Tibial nerve (tissue), 4 donors: ENCODE measurements at regions not wholly inside any gene's neighbourhood (a gene's known extent, or its start where the extent isn't known, plus 50 kb on each side); places are given as distances from the start of the nearest gene placed in this dataset.
"Not testable (repeated sequence)": the region's sequence is repeated elsewhere in the genome, so short reads cannot be mapped to it uniquely, and the experiment has no call there.

Source experiments
- DNase-seq, 2 donors: peaks; one replicate each; pipeline ENCODE4 v3.0.0-alpha.2; 2019; ENCODE audit warnings: low spot score in 2 of 2
- H3K27ac ChIP-seq, 4 donors: fragments of 200-600 bp; sonication (generic) in 3 of 4; one replicate each; pipeline ENCODE4 v1.5.1; 2017 to 2019; ENCODE audit warnings: mild to moderate bottlenecking in 1 of 4
- H3K27me3 ChIP-seq, 2 donors: fragments of 200-600 bp; sonication (generic) in 1 of 2; one replicate each; pipeline versions ENCODE4 v1.5.1 to v1.6.0; 2017 to 2019
- H3K36me3 ChIP-seq, 3 donors: fragments of 200-600 bp; sonication (generic); one replicate each; pipeline ENCODE4 v1.5.1; 2018 to 2019
- H3K4me1 ChIP-seq, 4 donors: fragments of 200-600 bp; sonication (generic) in 3 of 4; one replicate each; pipeline ENCODE4 v1.5.1; 2017 to 2019
- H3K4me3 ChIP-seq, 4 donors: fragments of 200-600 bp; sonication (generic) in 3 of 4; one replicate each; pipeline ENCODE4 v1.5.1; 2017 to 2019; ENCODE audit warnings: mild to moderate bottlenecking in 1 of 4, moderate library complexity in 1 of 4
- H3K9me3 ChIP-seq, 4 donors: fragments of 200-600 bp; sonication (generic) in 3 of 4; one replicate each; pipeline ENCODE4 v1.5.1; 2017 to 2019
- CTCF ChIP-seq, 5 experiments: fragments of 200-600 bp in 3 of 5; fragments of 450-650 bp in 2 of 5; sonication (generic) in 3 of 5; IDR thresholded peaks; one replicate each; pipeline ENCODE4 v1.5.1; 2016 to 2019; ENCODE audit warnings: antibody characterized with exemption in 5 of 5, mild to moderate bottlenecking in 3 of 5, moderate library complexity in 2 of 5
- EP300 ChIP-seq, 2 donors: sonication (generic); formaldehyde crosslinking; IDR thresholded peaks; one replicate each; pipeline ENCODE4 v1.6.1; 2017; ENCODE audit warnings: antibody characterized with exemption in 2 of 2, mild to moderate bottlenecking in 1 of 2
- POLR2A ChIP-seq, 2 donors: fragments of 450-650 bp; IDR thresholded peaks; one replicate each; pipeline ENCODE4 v1.6.1; 2017; ENCODE audit warnings: antibody characterized with exemption in 2 of 2, mild to moderate bottlenecking in 2 of 2, moderate library complexity in 2 of 2
- WGBS, 2 donors: methylation state at CpG; one replicate each; pipeline ENCODE4 v1.1.5; 2018; 5-methylcytosine and 5-hydroxymethylcytosine counted together

- no peaks in the 10 kb centered on the region for H3K9me3 ChIP-seq
- WGBS, 2 donors = 41 to 47% methylated on average over 16 of the region's 16 CpGs
- DNase-seq = peak; percentile 21 to 46
- no peaks in the 10 kb centered on the region for H3K27me3 ChIP-seq
- no peak for TF ChIP-seq POLR2A (IDR thresholded peaks at IDR 0.05)
- no peak for TF ChIP-seq CTCF (IDR thresholded peaks at IDR 0.05)
- no peaks in the 10 kb centered on the region for H3K36me3 ChIP-seq
- H3K4me1 ChIP-seq = peaks cover 0 to 20% (median 10%) of the 10 kb centered on the region in 4 donors
- H3K27ac ChIP-seq = peak overlapping the region in 1 of 4 donors; percentile 20
- peak overlapping the region in 1 of 4 donors; percentile 13 for H3K4me3 ChIP-seq
Measured at GRCh38 chr7:69430384-69431021, 167.8 kb upstream of the AUTS2 start.

- Histone ChIP-seq H3K27ac (no peak overlapping the region), H3K9me3 (no peaks in the 10 kb centered on the region), H3K36me3 (no peaks in the 10 kb centered on the region), H3K4me3 (no peak overlapping the region), H3K27me3 (no peaks in the 10 kb centered on the region), H3K4me1 (peaks cover 0 to 20% (median 10%) of the 10 kb centered on the region in 4 donors)
- WGBS, 2 donors = 95 to 97% methylated on average over 4 of the region's 4 CpGs
- TF ChIP-seq POLR2A (IDR thresholded peaks at IDR 0.05) = no peak
- TF ChIP-seq EP300 (IDR thresholded peaks at IDR 0.05) = no peak
- no peak for TF ChIP-seq CTCF (IDR thresholded peaks at IDR 0.05)
- no peak for DNase-seq
Measured at GRCh38 chr7:69431626-69432025, 166.6 kb upstream of the AUTS2 start.

- H3K4me3 ChIP-seq, DNase-seq, H3K27ac ChIP-seq, H3K36me3 ChIP-seq, H3K27me3 ChIP-seq, H3K9me3 ChIP-seq: not testable (repeated sequence)
- H3K4me1 ChIP-seq = peaks cover 0 to 20% (median 10%) of the 10 kb centered on the region in 4 donors
- 80 to 85% methylated on average over 5 of the region's 5 CpGs for WGBS, 2 donors
Measured at GRCh38 chr7:69432276-69432675, 166.0 kb upstream of the AUTS2 start.

- TF ChIP-seq POLR2A (IDR thresholded peaks at IDR 0.05) (no peak), CTCF (IDR thresholded peaks at IDR 0.05) (no peak), EP300 (IDR thresholded peaks at IDR 0.05) (no peak)
- peaks cover 0 to 20% (median 10%) of the 10 kb centered on the region in 4 donors for H3K4me1 ChIP-seq
- WGBS, 2 donors = 74 to 88% methylated on average over 1 of the region's 1 CpG
Measured at GRCh38 chr7:69433081-69433480, 165.2 kb upstream of the AUTS2 start.

GRCh38 chr7:69434398-69434815, 163.9 kb upstream of the AUTS2 start:
- Histone ChIP-seq H3K9me3 (no peaks in the 10 kb centered on the region), H3K4me1 (peaks cover 0 to 23% (median 10%) of the 10 kb centered on the region in 4 donors), H3K4me3 (no peak overlapping the region), H3K36me3 (no peaks in the 10 kb centered on the region), H3K27me3 (no peaks in the 10 kb centered on the region), H3K27ac (no peak overlapping the region)
- TF ChIP-seq POLR2A (IDR thresholded peaks at IDR 0.05) (no peak), CTCF (IDR thresholded peaks at IDR 0.05) (no peak), EP300 (IDR thresholded peaks at IDR 0.05) (no peak)
- WGBS, 2 donors = 65 to 72% methylated on average over 5 of the region's 5 CpGs
- no peak for DNase-seq

More at GRCh38 chr7:69433081-69433480, 165.2 kb upstream of the AUTS2 start:
- Histone ChIP-seq H3K27ac (no peak overlapping the region), H3K4me3 (no peak overlapping the region), H3K9me3 (no peaks in the 10 kb centered on the region), H3K27me3 (no peaks in the 10 kb centered on the region), H3K36me3 (no peaks in the 10 kb centered on the region)
- DNase-seq = no peak
